ENCODE measurements at regions not wholly inside any gene's neighbourhood (a gene's known extent, or its start where the extent isn't known, plus 50 kb on each side); places are given as distances from the start of the nearest gene placed in this dataset.

DNA sequence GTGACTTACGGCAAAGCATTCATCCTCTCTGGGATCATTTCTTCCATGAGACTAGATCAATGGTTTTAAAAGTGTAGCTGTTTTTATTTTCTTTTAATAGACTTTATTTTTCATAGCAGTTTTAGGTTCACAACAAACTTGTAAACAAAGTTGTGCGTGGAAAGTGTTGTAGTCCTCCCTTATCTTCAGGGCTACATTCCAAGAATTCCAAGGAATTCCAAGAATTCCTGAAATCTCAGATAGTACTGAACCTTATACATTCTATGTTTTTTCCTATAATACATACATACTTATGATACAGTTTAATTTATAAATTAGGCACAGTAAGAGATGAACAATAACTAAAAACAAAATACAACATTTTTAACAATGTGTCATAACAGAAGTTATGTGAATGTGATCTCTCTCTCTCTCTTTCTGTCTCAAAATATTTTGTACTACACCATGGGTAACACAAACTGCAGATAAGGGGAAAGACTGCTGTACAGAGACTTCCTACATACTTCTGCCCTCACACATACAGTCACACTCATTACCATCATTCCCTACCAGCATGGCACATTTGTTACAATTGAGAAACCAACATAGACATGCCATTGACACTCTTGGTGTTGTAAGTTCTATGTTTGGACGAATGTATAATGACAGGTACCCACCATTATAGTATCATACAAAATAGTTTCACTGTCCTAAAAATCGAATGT lies 1933.2 kb upstream of the WWC1 start:
- no peak for DNase-seq (ENCODE audit: low read depth, low spot score)

DNA sequence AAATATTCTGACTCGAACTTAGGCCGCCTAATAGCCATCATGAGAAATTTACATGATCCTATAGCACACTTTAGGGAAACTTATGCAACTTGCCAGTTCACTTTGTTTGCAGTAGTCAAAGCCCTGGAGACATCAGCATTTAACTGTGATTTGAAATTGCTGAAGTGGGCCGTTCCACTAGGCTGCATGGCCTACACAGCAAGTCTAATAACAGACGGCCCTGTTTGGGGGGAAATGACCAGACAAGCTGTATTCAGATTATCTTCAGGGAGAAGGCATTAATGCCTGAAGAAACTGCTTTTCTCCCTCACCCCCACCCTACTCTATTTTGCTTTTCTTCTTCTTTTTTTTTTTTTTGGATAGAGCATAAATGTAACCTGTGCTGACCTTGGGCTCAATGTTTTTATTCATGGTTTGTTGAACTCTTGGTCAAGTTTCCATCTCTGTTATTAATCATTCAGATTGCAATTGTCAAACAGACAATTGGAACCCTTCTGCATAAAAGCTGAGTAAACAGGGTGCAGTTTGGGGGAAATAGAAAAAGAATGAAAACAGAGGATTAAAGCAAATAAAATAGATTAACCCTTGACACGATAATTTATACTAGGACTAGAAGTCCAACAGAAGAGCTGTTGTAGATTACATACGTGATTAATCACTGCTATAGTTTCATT lies 1928.2 kb upstream of the WWC1 start:
- no peak for DNase-seq (ENCODE audit: low read depth, low spot score)

DNA sequence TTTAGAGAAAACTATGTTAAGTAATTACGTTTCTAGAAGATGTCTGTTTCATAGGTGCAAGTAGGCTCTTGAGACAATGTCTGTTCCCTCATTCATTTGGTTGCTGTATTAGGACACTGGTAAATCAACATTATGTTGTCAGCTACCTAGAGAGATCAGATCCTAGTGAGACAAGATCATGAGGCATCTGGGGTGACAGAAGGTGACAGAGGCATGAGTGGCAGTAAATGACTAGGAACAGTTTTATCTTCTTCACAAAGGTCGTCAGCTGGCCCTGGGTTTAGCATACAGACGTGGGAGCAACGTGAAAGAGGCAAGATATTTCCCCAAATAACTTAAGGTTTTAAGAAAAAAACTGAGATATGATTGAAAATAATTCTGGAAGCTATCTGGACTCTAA lies 1926.3 kb upstream of the WWC1 start:
- no peak for DNase-seq (ENCODE audit: low read depth, low spot score)

DNA sequence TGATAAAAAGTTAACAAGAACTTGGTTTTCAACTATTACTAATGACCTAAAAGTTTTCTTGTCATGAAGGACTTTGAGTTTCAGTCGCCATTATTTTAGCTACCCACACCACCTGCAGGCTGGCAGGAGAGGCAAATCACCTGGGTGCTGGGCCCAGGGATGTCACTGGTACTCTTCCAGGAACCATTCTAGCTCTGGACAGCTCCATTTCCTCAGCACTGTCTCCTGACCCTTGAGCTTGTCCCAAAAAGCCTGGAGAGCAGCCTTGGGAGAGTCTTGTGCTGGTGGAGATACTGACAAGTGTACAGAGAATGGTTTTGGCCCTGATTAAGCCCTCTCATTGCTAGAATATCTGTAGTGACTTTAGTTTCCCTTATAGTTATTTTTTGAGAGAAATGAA lies 1924.1 kb upstream of the WWC1 start:
- no peak for DNase-seq (ENCODE audit: low read depth, low spot score)

DNA sequence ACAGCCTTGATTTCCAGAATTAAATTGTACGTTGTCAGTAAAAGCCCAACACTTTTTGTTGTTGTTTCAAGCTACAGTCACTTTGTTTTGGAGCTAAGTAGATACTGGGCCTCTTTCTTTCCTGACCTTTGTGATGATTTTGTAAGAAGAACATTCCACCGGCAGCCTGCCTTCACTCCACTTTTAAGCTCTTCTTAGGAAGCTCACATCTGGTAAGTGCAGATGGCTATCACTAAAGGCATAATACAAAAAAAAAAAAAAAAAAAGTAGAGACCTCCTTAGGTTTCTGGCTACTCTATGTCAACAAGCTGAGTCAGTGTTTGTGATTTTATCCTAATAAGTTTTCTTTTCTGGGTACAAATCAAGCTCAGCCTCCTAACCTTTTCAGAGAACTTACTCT lies 1922.1 kb upstream of the WWC1 start:
- DNase-seq (ENCODE audit: low read depth, low spot score) = peak; percentile 22

DNA sequence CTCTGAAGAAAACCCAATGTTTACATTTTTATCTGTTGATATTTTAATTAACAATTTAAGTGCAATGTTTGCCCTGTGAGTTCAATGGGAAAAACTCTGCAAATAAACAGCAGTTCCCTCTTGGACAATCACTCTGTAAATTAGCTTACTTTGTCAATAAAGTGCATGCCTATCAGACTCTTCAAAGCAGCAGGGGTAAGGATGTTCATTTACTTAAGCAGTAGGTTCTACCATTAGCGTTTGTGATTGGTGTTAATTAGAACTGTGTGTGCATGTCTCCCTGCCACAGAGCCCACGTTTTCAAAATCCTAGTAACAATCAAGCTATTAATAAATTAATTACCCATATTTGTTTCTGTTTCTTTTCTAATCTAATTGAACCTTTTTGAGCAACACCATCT lies 1921.6 kb upstream of the WWC1 start:
- no peak for DNase-seq (ENCODE audit: low read depth, low spot score)

DNA sequence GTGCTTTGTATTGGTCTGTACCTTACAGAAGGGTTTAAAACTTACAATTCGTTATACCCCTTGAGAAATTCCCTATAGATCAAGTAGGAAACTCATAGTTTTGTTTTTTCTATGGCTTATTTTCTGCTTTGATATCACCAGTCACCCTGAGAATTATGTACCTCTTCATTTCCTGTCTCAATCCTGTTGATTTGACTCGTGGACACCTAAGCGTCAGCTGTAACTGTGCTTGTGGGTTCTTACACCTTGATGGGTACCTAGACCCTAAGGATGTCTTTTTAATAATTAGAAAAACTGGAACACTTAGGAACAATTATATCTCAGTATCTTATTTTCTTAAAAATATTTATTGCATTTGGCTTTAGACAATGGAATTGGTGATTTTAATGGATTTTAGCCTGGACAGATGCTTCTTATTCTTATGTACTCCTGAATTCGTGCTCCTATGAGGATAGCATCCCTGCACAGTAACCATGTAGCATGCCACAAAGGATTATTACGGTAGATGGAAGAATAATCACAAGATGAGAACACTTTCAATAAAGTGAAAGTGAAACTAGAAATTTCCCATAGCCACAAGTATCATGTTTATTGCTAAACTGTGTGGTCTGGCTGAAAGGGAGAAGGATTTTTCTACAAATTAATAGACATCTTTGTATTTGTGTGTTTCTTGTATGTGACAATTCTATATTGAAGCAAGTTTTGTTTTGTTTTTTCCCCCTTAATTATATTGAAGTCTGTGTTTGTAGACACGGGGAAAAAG lies 1920.3 kb upstream of the WWC1 start:
- DNase-seq (ENCODE audit: low read depth, low spot score) = no peak

DNA sequence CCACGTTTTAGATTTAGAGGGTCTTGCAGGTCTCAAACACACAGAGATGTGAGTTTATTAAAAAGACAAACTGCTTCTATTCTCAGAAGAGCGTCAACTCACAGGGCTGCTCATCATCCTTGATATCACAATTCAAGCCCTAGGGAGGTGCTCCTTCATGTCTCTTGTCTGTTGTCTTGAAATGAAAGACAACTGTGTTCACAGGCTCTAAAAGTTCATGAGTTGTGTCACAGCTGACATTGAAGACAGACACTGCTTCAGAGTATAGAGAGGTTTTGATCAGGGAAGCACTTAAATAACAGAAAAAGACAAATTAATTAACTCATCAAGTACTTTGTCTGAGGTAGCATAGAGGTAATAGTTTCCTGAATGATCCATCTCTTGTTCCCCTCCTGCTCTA lies 1917.6 kb upstream of the WWC1 start:
- DNase-seq (ENCODE audit: low read depth, low spot score) = no peak

DNA sequence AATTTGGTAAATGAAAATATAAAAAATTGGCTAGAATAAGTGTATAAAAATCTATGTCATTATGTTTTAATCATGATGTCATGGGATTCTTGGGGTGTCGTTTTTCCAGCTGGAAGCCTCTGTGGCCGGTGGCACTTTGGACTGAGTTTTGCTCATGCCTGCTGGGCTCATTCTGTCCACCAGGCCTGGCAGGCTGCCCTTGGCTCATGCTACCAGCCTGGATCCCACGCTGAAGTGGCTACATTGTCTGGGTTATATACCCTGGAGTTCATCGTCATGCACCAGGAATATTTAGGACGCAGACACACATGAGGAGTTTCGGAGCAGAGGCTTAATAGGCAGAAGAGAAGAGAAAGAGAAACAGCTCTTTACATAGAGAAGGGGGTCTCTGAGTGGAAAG lies 1913.7 kb upstream of the WWC1 start:
- no peak for DNase-seq (ENCODE audit: low read depth, low spot score)

DNA sequence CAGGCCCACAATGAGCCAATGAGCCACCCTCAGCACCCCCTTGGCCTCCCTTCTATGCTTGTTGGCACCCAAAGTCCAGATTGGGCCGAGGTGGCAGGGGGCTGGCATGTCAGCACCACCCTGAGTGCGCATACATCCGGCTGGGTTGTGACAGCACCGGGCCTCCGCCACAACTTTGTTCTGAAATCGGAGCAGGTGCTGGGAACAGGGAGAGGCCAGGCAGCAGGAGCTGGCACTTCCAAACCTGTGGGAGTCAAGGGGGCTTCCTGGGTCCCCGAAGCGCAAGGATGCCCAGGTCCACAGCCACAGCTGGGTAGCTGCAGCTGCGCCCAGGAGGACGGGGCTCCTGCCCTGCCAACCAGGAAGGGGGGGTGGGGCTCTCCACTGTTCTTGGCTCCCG lies 1911.9 kb upstream of the WWC1 start:
- DNase-seq (ENCODE audit: low read depth, low spot score) = no peak

DNA sequence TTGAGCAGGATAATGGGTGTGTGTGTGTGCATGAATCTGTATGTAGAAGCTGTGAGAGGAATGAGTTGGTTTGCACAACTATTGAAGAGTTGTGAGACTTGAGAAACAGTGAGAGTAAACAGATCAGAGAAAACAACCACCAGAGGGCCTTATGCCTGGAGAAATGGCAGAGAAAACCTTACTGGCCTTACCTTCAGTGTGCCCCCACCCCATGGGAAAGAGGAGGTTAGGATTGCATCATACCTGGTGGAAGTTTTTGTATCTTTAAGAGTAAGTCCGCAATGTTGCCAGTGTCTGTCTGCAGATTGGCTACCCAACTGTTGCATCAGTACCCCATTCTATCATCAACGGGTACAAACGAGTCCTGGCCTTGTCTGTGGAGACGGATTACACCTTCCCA lies 1909.4 kb upstream of the WWC1 start:
- no peak for DNase-seq (ENCODE audit: low read depth, low spot score)

DNA sequence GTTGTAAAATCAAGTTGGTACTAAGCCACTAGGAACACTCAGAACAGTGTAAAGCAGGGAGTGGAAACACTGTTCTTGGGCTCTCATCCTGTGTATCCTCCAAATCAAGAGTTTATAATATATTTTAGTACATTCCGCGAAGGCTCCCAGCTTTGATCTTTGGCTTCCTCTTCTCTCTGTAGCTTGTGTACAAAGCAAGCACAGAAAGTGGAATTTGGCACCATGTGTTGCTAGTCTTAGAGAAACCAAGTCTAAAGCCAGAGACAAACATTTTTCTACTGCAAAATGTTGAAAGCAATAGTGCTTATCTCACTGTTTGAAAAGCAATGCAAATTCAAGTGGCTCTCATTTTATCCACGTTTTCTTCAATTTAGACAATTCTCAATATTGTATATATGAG lies 1893.3 kb upstream of the WWC1 start:
- no peak for DNase-seq (ENCODE audit: low read depth, low spot score)

DNA sequence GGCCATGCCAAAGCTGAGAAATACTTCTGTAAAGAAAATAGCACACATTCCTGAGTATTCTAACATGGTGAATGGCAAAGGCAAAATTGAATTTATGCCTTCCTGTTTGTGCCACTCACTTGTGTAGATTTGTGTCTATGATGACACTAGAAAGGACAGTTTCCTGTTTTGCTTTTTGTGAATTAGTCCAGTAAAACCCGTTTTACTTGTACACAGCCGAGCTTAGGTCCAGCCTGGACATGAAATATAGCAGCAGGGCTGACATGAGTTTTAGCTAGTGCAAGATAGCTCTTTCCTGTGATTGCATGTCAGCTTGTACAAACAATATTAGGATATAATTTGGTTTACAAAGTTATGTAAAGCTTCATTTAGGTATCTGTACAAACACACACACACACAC lies 1891.7 kb upstream of the WWC1 start:
- DNase-seq (ENCODE audit: low read depth, low spot score) = no peak

DNA sequence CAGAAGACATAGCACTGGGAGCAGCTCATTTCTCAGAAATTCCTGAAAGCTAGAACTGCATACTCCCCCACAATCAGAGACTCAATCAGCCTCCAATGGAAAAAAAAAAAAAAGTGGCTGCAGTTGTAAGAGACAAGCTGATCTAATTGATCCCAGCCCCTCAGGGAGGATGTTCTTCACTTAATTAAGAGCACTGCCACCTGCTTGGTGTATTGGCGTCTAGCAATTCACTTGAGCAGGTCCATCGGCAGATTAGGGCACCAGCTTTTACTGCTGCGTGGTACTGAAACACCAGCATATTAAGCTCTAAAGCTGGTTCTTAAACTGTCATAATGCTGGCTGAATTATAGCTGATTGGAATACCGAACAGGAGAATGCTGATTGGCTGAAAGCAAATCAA lies 1890.1 kb upstream of the WWC1 start:
- no peak for DNase-seq (ENCODE audit: low read depth, low spot score)

DNA sequence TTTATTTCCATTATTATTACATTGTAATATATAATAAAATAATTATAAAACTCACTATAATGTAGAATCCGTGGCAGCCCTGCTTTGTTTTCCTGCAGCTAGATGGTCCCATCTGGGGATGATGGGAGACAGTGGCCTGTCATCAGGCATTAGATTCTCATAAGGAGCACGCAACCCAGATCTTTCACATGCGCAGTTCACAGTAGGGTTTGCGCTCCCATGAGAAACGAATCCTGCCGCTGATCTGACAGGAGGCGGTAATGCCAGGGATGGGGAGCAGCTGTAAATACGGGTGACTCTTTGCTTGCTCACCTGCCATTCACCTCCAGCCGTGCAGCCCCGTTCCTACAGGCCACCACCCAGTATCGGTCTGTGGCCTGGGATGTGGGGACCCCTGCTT lies 1879.3 kb upstream of the WWC1 start:
- DNase-seq (ENCODE audit: low read depth, low spot score) = no peak

DNA sequence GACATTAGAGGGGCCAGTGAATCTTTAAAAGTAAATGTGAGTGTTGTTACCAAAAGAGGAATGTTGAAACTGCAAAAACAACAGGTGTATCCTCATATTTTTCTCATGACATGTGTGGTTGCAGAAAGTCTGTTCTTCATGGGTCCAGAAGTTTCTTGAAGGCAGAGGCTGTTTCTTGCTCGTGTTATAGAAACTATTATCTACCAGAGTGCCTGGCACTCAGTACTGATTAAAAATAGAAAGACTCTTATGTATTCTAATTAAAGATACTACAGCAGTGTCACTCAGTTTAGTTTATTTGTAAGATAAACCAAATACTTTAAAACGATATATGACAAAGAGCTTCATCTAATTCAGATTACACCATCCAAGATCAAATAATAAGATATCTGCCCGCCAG lies 1864.2 kb upstream of the WWC1 start:
- DNase-seq (ENCODE audit: low read depth, low spot score) = no peak

DNA sequence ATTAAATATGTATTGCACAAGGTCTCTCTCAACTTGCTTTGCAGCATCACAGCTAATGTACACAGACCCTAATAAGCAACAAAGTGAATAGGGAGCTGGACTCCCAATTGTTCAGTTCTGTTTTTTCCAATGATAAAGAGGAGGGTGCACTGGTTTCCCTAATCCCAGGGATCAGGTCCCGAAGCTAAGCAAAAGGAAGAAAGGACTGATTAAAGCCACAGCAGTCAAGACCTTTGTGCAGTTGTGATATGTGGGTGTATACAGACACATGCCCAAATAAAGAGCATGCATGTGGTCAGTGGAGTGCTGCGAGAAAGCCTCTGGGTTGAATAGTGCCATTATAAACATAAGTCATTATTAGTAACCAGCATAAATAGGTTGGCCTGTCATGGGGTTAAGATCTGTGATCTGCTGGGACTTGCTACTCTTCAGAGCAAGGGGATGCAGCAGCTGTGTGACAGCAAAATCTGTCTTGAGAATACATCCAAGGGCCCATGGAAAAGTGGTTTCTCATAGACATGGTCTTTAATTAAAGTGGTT lies 1863.1 kb upstream of the WWC1 start:
- DNase-seq (ENCODE audit: low read depth, low spot score) = no peak

DNA sequence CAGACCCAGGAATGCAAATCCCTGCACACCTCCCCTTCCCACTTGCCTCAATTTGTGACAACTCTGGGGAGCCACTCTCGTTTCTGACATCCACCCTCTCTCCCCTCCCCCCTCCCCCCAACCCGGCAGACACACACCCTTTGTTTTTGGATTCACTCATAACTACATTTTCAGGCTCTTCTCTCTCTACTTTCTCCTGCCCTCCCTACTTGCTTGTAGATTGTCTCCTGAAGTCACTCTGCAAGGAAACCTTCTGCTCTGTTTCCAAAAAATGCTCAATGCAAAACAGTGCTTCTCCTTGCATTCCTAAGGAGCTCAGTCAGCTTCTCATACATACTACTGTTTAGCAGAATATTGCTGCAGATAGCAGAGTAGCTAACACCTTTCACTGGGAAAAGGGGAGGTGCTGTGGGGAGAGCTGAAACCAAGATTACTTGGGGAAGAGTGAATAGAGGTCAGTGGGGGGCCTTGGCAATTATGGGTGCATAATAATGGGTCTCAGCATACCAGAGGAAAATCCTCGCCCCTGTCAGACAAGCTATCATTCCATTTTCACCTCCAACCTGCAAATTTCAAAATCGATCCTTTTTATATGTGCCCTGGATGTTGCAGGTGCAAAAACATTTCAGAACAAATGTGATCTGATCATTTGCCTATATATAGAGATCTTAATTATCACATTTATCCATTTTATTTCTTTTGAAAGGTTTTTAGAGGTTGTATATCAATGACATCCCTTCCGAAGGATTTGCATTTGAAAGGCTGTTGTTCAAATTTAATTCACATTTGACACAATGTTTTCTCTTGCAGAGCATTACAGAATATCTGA lies 1860.7 kb upstream of the WWC1 start:
- DNase-seq (ENCODE audit: low read depth, low spot score) = no peak

DNA sequence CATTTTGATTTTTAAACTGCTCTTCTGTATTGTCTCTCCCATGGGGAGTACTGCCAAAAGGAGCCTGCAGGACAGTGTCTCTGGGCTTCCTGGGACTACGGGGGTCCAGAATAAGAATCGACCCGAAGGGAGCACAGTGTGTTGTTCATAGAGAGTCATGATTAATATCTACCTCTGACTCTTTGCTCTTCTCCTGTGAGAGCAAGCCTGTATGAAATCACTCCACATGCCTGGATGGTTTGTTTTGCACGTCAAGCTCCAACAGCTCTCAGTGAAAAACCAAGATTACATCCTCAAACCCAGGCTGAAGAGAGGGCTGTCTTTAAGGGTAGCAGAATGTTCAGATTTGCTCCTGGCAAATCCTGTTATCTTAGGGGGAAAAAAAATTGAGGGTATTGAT lies 1860.0 kb upstream of the WWC1 start:
- no peak for DNase-seq (ENCODE audit: low read depth, low spot score)

DNA sequence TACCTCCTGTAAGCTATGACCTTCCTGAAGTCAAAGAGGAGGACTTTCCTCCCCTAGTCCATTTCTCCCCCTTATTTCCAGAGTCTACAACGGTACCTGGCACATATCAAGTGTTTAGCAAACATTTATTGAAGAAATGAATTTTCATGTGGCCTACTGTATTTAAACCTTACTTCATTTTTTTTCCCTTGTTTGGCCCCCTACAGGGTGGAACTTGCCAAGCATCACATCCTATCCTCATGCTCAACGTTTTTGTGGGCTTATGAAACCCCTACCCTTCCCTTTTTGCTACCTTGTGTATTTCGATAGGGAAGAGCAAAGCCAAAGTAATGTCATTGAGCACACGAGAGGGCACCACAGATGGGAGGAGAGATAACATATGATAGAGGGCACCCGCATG lies 1857.8 kb upstream of the WWC1 start:
- DNase-seq (ENCODE audit: low read depth, low spot score) = no peak

DNA sequence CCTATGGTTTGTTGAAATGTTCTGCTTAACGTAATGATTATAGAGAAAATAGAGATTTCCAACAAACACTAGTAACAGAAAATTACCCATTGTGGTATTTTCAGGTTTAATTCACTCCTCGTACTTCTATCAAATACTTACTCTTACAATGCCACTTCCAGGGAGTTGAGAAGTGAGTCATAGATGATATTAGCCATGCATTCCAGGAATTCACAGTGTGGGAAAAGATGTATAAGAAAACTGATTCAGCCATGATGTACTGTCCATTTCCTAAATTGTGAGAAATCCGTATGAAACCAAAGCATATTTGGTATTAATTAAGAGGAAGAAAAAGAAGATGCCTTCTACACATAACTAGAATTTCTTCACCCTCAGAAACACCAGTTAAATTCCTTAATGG lies 1854.6 kb upstream of the WWC1 start:
- DNase-seq (ENCODE audit: low read depth, low spot score) = no peak

DNA sequence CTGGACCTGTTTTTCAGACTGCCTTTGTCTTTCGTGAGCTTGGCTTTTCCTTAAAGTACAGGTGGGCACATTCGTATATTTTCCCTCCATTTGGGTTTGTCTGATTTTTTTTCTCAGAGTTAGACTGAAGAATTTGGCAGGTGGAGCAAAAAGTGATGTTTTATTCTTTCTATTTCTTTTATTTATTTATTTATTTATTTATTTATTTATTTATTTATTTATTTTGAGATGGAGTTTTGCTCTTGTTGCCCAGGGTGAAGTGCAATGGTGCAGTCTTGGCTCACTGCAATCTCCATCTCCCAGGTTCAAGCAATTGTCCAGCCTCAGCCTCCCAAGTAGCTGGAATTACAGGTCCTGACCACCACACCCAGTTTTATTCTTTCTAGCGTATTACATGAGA lies 1805.1 kb upstream of the WWC1 start:
- DNase-seq (ENCODE audit: low read depth, low spot score) = no peak

Measured in brain pericyte (primary cell).